ENCODE measurements at regions not wholly inside any gene's neighbourhood (a gene's known extent, or its start where the extent isn't known, plus 50 kb on each side); places are given as distances from the start of the nearest gene placed in this dataset.

DNA sequence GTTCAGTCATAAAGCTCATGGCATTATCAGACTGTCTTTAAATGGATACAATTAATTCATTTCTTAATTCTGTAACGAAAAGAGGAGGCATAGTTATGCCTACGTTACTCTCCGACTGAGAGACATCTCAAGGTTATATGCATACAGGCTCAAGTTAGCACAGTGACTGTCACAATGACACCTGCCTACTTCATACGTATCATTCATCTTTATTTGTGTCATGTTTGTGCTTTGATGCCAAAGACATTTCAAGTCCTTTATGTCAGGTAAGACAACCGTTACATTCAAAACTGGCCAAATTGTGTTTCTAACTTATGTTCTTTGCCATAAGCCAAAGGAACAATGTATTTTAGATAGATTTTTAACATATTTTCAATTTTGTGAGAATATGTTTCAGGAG is 328.8 kb upstream of the NRG3 start:
- no peak for TF ChIP-seq CTCF (IDR thresholded peaks at IDR 0.05; ENCODE audit: borderline replicate concordance)
- DNase-seq, result no peak
- intact Hi-C loops (cut with micrococcal nuclease), result no loop called here
- Histone ChIP-seq H3K4me3 (no peak overlapping the region), H3K27ac (replicated peaks) (no peak overlapping the region), H3K4me1 (no peaks in the 10 kb centered on the region), H3K27me3 (ENCODE audit: low read depth) (no peaks in the 10 kb centered on the region), H3K36me3 (no peaks in the 10 kb centered on the region), H3K9me3 (replicated peaks) (peaks cover 46% of the 10 kb centered on the region)

GRCh38 chr10:81548160-81548559 is 326.8 kb upstream of the NRG3 start:
- H3K9me3 ChIP-seq (replicated peaks), result peaks cover 65% of the 10 kb centered on the region
- no peak for TF ChIP-seq CTCF (IDR thresholded peaks at IDR 0.05; ENCODE audit: borderline replicate concordance)
- no peak for DNase-seq
- H3K36me3 ChIP-seq, result no peaks in the 10 kb centered on the region
- intact Hi-C loops (cut with micrococcal nuclease), result no loop called here
- no peak overlapping the region for H3K27ac ChIP-seq (replicated peaks)
- no peaks in the 10 kb centered on the region for H3K4me1 ChIP-seq
- H3K27me3 ChIP-seq (ENCODE audit: low read depth), result no peaks in the 10 kb centered on the region
- no peak overlapping the region for H3K4me3 ChIP-seq

DNA sequence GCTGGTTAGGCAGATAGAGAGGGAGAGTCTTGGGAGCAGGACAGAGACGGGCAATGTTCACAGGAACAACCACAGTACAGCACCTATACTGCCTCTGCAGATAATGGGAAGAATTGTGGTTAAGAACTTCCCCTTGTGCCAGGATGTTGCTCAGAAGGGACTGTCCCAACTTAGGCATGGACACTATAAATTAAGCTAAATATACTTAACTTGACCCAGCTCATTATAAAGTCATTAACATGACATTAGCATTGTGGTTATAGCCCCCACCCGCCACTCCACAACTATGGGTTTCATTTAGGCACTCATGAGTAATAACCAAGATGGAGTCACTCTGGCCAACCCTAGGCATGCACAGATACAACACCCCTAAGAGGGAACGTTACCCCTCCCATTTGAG is 310.9 kb upstream of the NRG3 start:
- Histone ChIP-seq H3K36me3 (no peaks in the 10 kb centered on the region), H3K4me3 (no peak overlapping the region), H3K9me3 (replicated peaks) (peaks cover 9% of the 10 kb centered on the region), H3K27me3 (ENCODE audit: low read depth) (no peaks in the 10 kb centered on the region), H3K27ac (replicated peaks) (no peak overlapping the region), H3K4me1 (no peaks in the 10 kb centered on the region)
- DNase-seq, result no peak
- TF ChIP-seq CTCF (IDR thresholded peaks at IDR 0.05; ENCODE audit: borderline replicate concordance), result no peak
- intact Hi-C loops (cut with micrococcal nuclease), result no loop called here

- intact Hi-C loops (cut with micrococcal nuclease), result no loop called here
- H3K9me3 ChIP-seq (replicated peaks), result peaks cover 25% of the 10 kb centered on the region
- no peak for DNase-seq
Observed at GRCh38 chr10:81569488-81569887, 305.5 kb upstream of the NRG3 start.

DNA sequence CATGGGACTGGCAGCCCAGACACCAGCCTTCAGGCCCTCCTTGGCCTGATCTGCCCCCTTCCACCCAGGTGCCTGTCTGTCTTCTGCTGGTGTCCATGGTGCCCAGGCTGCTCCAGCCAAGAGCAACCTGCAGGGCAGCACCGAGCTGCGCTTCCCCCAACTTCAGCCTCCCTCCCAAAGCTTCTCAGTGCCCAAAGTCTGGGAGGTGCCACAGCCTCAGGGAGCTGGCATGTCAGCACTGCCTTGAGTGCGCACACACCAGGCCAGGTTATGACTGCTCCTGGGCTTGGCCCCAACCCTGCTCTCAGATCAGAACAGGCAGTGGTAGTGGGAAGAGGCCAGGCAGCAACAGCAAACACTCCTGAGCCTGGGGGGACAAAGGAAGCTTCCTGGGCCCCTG is 304.6 kb upstream of the NRG3 start:
- no peaks in the 10 kb centered on the region for H3K36me3 ChIP-seq
- no peak overlapping the region for H3K4me3 ChIP-seq
- H3K4me1 ChIP-seq, result no peaks in the 10 kb centered on the region
- intact Hi-C loops (cut with micrococcal nuclease), result no loop called here
- no peak for TF ChIP-seq CTCF (IDR thresholded peaks at IDR 0.05; ENCODE audit: borderline replicate concordance)
- no peak overlapping the region for H3K27ac ChIP-seq (replicated peaks)
- no peaks in the 10 kb centered on the region for H3K27me3 ChIP-seq (ENCODE audit: low read depth)
- DNase-seq, result no peak
- H3K9me3 ChIP-seq (replicated peaks), result peaks cover 33% of the 10 kb centered on the region

More at GRCh38 chr10:81569488-81569887, 305.5 kb upstream of the NRG3 start:
- Histone ChIP-seq H3K36me3 (no peaks in the 10 kb centered on the region), H3K4me1 (no peaks in the 10 kb centered on the region), H3K27me3 (ENCODE audit: low read depth) (no peaks in the 10 kb centered on the region), H3K27ac (replicated peaks) (no peak overlapping the region), H3K4me3 (no peak overlapping the region)
- TF ChIP-seq CTCF (IDR thresholded peaks at IDR 0.05; ENCODE audit: borderline replicate concordance), result no peak
